H9 (cell line): ENCODE measurements at regions not wholly inside any gene's neighbourhood (a gene's known extent, or its start where the extent isn't known, plus 50 kb on each side); places are given as distances from the start of the nearest gene placed in this dataset.

Experiments
- DNase-seq: peaks from one replicate; pipeline ENCODE4 v3.0.0-alpha.2; 2017
- H2AFZ ChIP-seq: one replicate; pipeline ENCODE4 v1.6.1; 2013; ENCODE audit warnings: mild to moderate bottlenecking, low read length, control low read depth, moderate library complexity
- H2AK5ac ChIP-seq: 2 replicates; pipeline ENCODE4 v1.6.1; 2013; ENCODE audit warnings: low read length, control low read depth, mixed read lengths; ENCODE audit not compliant: insufficient read length
- H2BK120ac ChIP-seq: one replicate; pipeline ENCODE4 v1.6.1; 2013; ENCODE audit warnings: low read depth, mild to moderate bottlenecking, low read length, control low read depth, inconsistent platforms; ENCODE audit not compliant: poor library complexity, severe bottlenecking
- H2BK12ac ChIP-seq: 2 replicates; pipeline ENCODE4 v1.6.1; 2013; ENCODE audit warnings: low read length, control low read depth, mixed read lengths, low read depth; ENCODE audit not compliant: insufficient read length
- H2BK15ac ChIP-seq: 2 replicates; pipeline ENCODE4 v1.6.1; 2013; ENCODE audit warnings: low read depth, low read length, control low read depth
- H2BK20ac ChIP-seq: one replicate; pipeline ENCODE4 v1.6.1; 2013; ENCODE audit warnings: low read depth, mild to moderate bottlenecking, low read length, control low read depth, inconsistent platforms; ENCODE audit not compliant: poor library complexity, severe bottlenecking
- H2BK5ac ChIP-seq: 2 replicates; pipeline ENCODE4 v1.6.1; 2013; ENCODE audit warnings: low read length, control low read depth, mixed read lengths; ENCODE audit not compliant: insufficient read length
- H3K14ac ChIP-seq: 2 replicates; pipeline ENCODE4 v1.6.1; 2013; ENCODE audit warnings: low read length, control low read depth; ENCODE audit not compliant: insufficient read depth
- H3K18ac ChIP-seq: 2 replicates; pipeline ENCODE4 v1.6.1; 2013; ENCODE audit warnings: low read depth, mild to moderate bottlenecking, mixed read lengths, low read length, control low read depth; ENCODE audit not compliant: insufficient read length
- H3K23ac ChIP-seq: 2 replicates; pipeline ENCODE4 v1.6.1; 2013; ENCODE audit warnings: low read length, control low read depth, mixed read lengths, low read depth; ENCODE audit not compliant: insufficient read length
- H3K23me2 ChIP-seq: 2 replicates; pipeline ENCODE4 v1.6.1; 2013; ENCODE audit warnings: low read depth, mild to moderate bottlenecking, mixed read lengths, low read length, control low read depth; ENCODE audit not compliant: insufficient read length, poor library complexity, severe bottlenecking
- H3K27ac ChIP-seq: 2 replicates; pipeline ENCODE4 v1.5.1; 2013; ENCODE audit warnings: low read length, control low read depth, mixed read lengths, low read depth; ENCODE audit not compliant: insufficient read length
- H3K27me3 ChIP-seq: 2 replicates; pipeline ENCODE4 v1.6.1; 2013; ENCODE audit warnings: low read length, control low read depth, inconsistent platforms; ENCODE audit not compliant: insufficient read depth
- H3K4ac ChIP-seq: 2 replicates; pipeline ENCODE4 v1.6.1; 2013; ENCODE audit warnings: low read depth, mild to moderate bottlenecking, control low read depth, inconsistent platforms, low read length, moderate library complexity
- H3K4me1 ChIP-seq: 2 replicates; pipeline ENCODE4 v1.6.1; 2013; ENCODE audit warnings: low read length, control low read depth, inconsistent platforms; ENCODE audit not compliant: insufficient read depth
- H3K4me2 ChIP-seq: 2 replicates; pipeline ENCODE4 v1.6.1; 2013; ENCODE audit warnings: low read length, control low read depth, mixed read lengths; ENCODE audit not compliant: insufficient read length, insufficient read depth
- H3K56ac ChIP-seq: 2 replicates; pipeline ENCODE4 v1.6.1; 2013; ENCODE audit warnings: low read depth, mild to moderate bottlenecking, mixed read lengths, low read length, control low read depth; ENCODE audit not compliant: insufficient read length
- H3K79me1 ChIP-seq: 2 replicates; pipeline ENCODE4 v1.6.1; 2013; ENCODE audit warnings: low read depth, mild to moderate bottlenecking, moderate library complexity, low read length, control low read depth, inconsistent platforms; ENCODE audit not compliant: insufficient read depth, poor library complexity, severe bottlenecking
- H3K79me2 ChIP-seq: 2 replicates; pipeline ENCODE4 v1.6.1; 2013; ENCODE audit warnings: low read length, control low read depth, inconsistent platforms; ENCODE audit not compliant: insufficient read depth
- H3K9ac ChIP-seq: 2 replicates; pipeline ENCODE4 v1.6.1; 2013; ENCODE audit warnings: low read length, control low read depth, mixed read lengths; ENCODE audit not compliant: insufficient read length; ENCODE audit errors: extremely low read depth
- H3K9me3 ChIP-seq: one replicate; pipeline ENCODE4 v1.6.1; 2013; ENCODE audit warnings: low read depth, low read length, inconsistent platforms; ENCODE audit not compliant: control insufficient read depth
- H3T11ph ChIP-seq: one replicate; pipeline ENCODE4 v1.6.1; 2013; ENCODE audit warnings: mild to moderate bottlenecking, low read length, control low read depth, inconsistent platforms
- H4K20me1 ChIP-seq: one replicate; pipeline ENCODE4 v1.6.1; 2013; ENCODE audit not compliant: control insufficient read depth, insufficient read length, insufficient read depth
- H4K5ac ChIP-seq: 2 replicates; pipeline ENCODE4 v1.6.1; 2013; ENCODE audit warnings: low read depth, mild to moderate bottlenecking, mixed read lengths, low read length, control low read depth; ENCODE audit not compliant: insufficient read length
- H4K8ac ChIP-seq: replicated peaks from 2 replicates; pipeline ENCODE4 v1.6.1; 2013; ENCODE audit warnings: low read length, control low read depth, mixed read lengths, low read depth; ENCODE audit not compliant: insufficient read length
- H4K91ac ChIP-seq: 2 replicates; pipeline ENCODE4 v1.6.1; 2013; ENCODE audit warnings: low read depth, mild to moderate bottlenecking, moderate library complexity, mixed read lengths, low read length, control low read depth; ENCODE audit not compliant: insufficient read length
- H3K27ac Mint-ChIP-seq, 3 experiments: 2 replicates in 2 of 3; 3 replicates in 1 of 3; pipeline ENCODE4 v1.8.0; 2020 to 2021; ENCODE audit warnings: mixed read lengths in 3 of 3, mild to moderate bottlenecking in 1 of 3, moderate library complexity in 1 of 3
- H3K27me3 Mint-ChIP-seq: 2 replicates; pipeline ENCODE4 v1.8.0; 2021; ENCODE audit warnings: low read depth, mild to moderate bottlenecking, moderate library complexity, mixed read lengths
- H3K36me3 Mint-ChIP-seq, 3 experiments: 2 replicates in 2 of 3; 3 replicates in 1 of 3; pipeline ENCODE4 v1.8.0; 2020 to 2021; ENCODE audit warnings: low read depth in 3 of 3, mixed read lengths in 3 of 3; ENCODE audit not compliant: insufficient read depth in 1 of 3
- H3K4me1 Mint-ChIP-seq, 2 experiments: 2 replicates each; pipeline ENCODE4 v1.8.0; 2020; ENCODE audit warnings: mixed read lengths in 2 of 2
- H3K4me3 Mint-ChIP-seq, 2 experiments: 2 replicates in 1 of 2; 3 replicates in 1 of 2; pipeline ENCODE4 v1.8.0; 2020 to 2021; ENCODE audit warnings: mild to moderate bottlenecking in 2 of 2, mixed read lengths in 2 of 2, moderate library complexity in 1 of 2
- H3K9me3 Mint-ChIP-seq, 2 experiments: 2 replicates in 1 of 2; 3 replicates in 1 of 2; pipeline ENCODE4 v1.8.0; 2020; ENCODE audit warnings: mild to moderate bottlenecking in 2 of 2, mixed read lengths in 2 of 2, moderate library complexity in 1 of 2
- WGBS: extraction: QIAGEN DNeasy Blood & Tissue Kit; methylation state at CpG from one replicate; pipeline ENCODE4 v1.1.7; 2013; ENCODE audit warnings: missing lambda C conversion rate, low lambda C conversion rate, mixed read lengths; ENCODE audit not compliant: insufficient read length; ENCODE audit errors: extremely low coverage; 5-methylcytosine and 5-hydroxymethylcytosine counted together
- TF ChIP-seq, protein P1 (sequence below): fragments of 200-600 bp; sonication (generic); conservative IDR thresholded peaks from 3 replicates; pipeline ENCODE4 v1.8.0; 2021; ENCODE audit warnings: antibody characterized with exemption, mild to moderate bottlenecking

DNA sequence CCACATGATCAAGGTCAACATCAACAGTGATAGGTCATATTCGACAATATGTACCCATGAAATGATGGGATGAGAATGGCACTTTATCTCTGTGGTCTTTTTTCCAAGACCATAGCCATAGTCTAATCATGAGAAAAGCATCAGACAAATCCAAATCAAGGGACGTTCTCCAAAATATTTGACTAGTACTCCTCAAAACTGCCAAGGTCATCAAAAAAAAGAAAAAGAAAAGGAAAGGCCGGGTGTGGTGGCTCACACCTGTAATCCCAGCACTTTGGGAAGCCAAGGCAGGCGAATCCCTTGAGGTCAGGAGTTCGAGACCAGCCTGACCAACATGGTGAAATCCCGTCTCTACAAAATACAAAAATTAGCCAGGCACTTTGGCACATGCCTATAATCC lies 318.3 kb downstream of the TAFA4 start:
- no peak overlapping the region for H3K18ac ChIP-seq
- Mint-ChIP-seq H3K27me3 (no peaks in the 10 kb centered on the region; the same call in 1 of the 2 replicates), H3K4me3 (no peak overlapping the region), H3K4me1 (no peaks in the 10 kb centered on the region), H3K27ac (no peak overlapping the region), H3K36me3 (peaks cover 3 to 12% (median 5%) of the 10 kb centered on the region in 3 experiments; a peak in 5 of 7 replicates), H3K9me3 (peaks cover 11 to 12% of the 10 kb centered on the region in 2 experiments)
- H4K91ac ChIP-seq: no peak overlapping the region
- no peak overlapping the region for H2BK12ac ChIP-seq
- H2BK15ac ChIP-seq: no peak overlapping the region
- H3K27ac ChIP-seq: no peak overlapping the region
- TF ChIP-seq, protein P1, sequence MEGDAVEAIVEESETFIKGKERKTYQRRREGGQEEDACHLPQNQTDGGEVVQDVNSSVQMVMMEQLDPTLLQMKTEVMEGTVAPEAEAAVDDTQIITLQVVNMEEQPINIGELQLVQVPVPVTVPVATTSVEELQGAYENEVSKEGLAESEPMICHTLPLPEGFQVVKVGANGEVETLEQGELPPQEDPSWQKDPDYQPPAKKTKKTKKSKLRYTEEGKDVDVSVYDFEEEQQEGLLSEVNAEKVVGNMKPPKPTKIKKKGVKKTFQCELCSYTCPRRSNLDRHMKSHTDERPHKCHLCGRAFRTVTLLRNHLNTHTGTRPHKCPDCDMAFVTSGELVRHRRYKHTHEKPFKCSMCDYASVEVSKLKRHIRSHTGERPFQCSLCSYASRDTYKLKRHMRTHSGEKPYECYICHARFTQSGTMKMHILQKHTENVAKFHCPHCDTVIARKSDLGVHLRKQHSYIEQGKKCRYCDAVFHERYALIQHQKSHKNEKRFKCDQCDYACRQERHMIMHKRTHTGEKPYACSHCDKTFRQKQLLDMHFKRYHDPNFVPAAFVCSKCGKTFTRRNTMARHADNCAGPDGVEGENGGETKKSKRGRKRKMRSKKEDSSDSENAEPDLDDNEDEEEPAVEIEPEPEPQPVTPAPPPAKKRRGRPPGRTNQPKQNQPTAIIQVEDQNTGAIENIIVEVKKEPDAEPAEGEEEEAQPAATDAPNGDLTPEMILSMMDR: no peak
- no peaks in the 10 kb centered on the region for H3K27me3 ChIP-seq
- H3K4ac ChIP-seq: no peak overlapping the region
- no peaks in the 10 kb centered on the region for H3K9me3 ChIP-seq
- H4K8ac ChIP-seq: no peak overlapping the region
- no peak overlapping the region for H2AFZ ChIP-seq
- no peak overlapping the region for H3K14ac ChIP-seq
- no peaks in the 10 kb centered on the region for H3K79me2 ChIP-seq
- no peak overlapping the region for H4K5ac ChIP-seq
- H3K79me1 ChIP-seq: no peaks in the 10 kb centered on the region
- no peak overlapping the region for H2BK20ac ChIP-seq
- DNase-seq: no peak
- no peak overlapping the region for H3K9ac ChIP-seq
- no peak overlapping the region for H2BK120ac ChIP-seq
- H4K20me1 ChIP-seq: no peaks in the 10 kb centered on the region
- no peak overlapping the region for H3T11ph ChIP-seq
- no peak overlapping the region for H3K4me2 ChIP-seq
- H2AK5ac ChIP-seq: no peak overlapping the region
- no peaks in the 10 kb centered on the region for H3K23me2 ChIP-seq
- no CpG with 5 or more reads among the region's 6 CpGs for WGBS
- H3K56ac ChIP-seq: no peak overlapping the region
- no peak overlapping the region for H3K23ac ChIP-seq
- H2BK5ac ChIP-seq: no peak overlapping the region
- H3K4me1 ChIP-seq: no peaks in the 10 kb centered on the region
